GM19468 (cell line): ENCODE measurements at regions not wholly inside any gene's neighbourhood (a gene's known extent, or its start where the extent isn't known, plus 50 kb on each side); places are given as distances from the start of the nearest gene placed in this dataset.

Experiments used
- ATAC-seq: cut with Tn5 transposase; IDR thresholded peaks from one replicate; pipeline ENCODE4 v1.9.1; 2021; ENCODE audit warnings: mild to moderate bottlenecking, moderate library complexity, moderate number of reproducible peaks; ENCODE audit not compliant: unreplicated experiment; ENCODE audit errors: extremely low read depth

- no peak for ATAC-seq
Observed at GRCh38 chr1:106998431-106999002, 58.0 kb upstream of the PRMT6 start.

GRCh38 chr1:107000902-107001301, 55.6 kb upstream of the PRMT6 start:
- ATAC-seq, result no peak

DNA sequence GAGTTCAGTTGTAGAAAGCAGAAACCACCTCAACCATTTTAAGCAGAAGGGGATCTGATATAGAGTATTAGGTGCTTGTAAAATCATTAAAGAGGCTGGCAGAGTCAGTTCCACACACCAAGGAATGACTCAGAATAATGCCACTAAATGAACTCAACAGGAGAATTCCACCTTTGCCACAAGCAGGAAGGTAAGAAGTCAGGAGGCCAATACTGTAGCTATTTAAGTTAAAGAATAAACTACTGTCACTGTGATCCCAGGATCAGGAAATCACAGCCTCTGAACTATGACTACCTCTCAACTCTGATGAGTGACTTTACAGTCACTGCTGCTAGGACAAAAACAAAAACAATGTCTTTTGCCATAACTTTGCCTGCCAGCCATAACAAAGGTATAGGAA, 52.5 kb upstream of the PRMT6 start:
- no peak for ATAC-seq

DNA sequence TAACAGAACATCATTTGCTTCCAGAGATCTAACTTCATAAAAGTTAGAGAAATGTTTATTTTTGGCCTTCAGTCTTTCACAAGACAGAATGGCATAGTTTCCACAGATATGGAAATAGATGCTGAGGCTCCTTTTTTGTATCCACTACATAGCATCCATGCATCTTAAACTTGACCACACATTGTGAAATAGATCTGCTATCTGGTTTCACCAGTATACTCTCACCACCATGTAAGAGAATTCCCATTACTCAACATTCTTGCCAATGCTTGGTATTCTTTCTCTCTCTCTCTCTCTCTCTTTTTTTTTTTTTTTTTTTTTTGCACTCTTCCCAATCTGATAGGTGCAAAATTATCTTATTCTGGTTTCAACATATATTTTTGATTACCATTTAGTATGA, 52.1 kb upstream of the PRMT6 start:
- no peak for ATAC-seq
